ENCODE measurements at regions not wholly inside any gene's neighbourhood (a gene's known extent, or its start where the extent isn't known, plus 50 kb on each side); places are given as distances from the start of the nearest gene placed in this dataset.

GRCh38 chr5:36417668-36418067 lies 116.0 kb upstream of the RANBP3L start:
- no peak for TF ChIP-seq POLR2A (IDR thresholded peaks at IDR 0.05)
- no peak for TF ChIP-seq CTCF (IDR thresholded peaks at IDR 0.05)

Measured in testis (tissue), 2 donors.